Tibial nerve (tissue), 3 donors: ENCODE measurements at regions not wholly inside any gene's neighbourhood (a gene's known extent, or its start where the extent isn't known, plus 50 kb on each side); places are given as distances from the start of the nearest gene placed in this dataset.

Experiments
- POLR2A ChIP-seq, 2 donors: fragments of 450-650 bp; IDR thresholded peaks; one replicate each; pipeline ENCODE4 v1.6.1; 2017; ENCODE audit warnings: antibody characterized with exemption in 2 of 2, mild to moderate bottlenecking in 2 of 2, moderate library complexity in 2 of 2
- TF ChIP-seq, protein P1 (sequence below), 5 experiments: fragments of 200-600 bp in 3 of 5; fragments of 450-650 bp in 2 of 5; sonication (generic) in 3 of 5; IDR thresholded peaks; one replicate each; pipeline ENCODE4 v1.5.1; 2016 to 2019; ENCODE audit warnings: antibody characterized with exemption in 5 of 5, mild to moderate bottlenecking in 3 of 5, moderate library complexity in 2 of 5

DNA sequence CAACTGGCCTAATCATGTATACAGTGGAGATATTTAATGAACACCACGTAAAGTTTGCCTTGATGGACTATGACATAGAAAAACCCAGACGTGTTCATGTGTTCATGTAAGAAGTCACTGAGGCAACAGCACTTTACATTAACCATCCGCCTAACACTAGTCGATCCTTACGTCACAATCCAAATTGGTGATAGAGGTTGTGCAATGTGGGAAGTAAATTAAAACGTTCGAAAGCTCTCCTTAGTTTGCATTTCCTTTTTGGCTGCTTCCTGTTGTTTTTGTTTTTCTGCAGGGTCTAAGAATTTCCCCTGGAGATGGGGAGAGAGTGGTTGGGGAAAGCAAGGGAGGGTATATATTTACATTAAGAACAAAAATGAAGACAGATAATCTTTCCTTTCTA lies 587.5 kb upstream of the ADGRL2 start:
- TF ChIP-seq POLR2A (IDR thresholded peaks at IDR 0.05): no peak
- TF ChIP-seq, protein P1, sequence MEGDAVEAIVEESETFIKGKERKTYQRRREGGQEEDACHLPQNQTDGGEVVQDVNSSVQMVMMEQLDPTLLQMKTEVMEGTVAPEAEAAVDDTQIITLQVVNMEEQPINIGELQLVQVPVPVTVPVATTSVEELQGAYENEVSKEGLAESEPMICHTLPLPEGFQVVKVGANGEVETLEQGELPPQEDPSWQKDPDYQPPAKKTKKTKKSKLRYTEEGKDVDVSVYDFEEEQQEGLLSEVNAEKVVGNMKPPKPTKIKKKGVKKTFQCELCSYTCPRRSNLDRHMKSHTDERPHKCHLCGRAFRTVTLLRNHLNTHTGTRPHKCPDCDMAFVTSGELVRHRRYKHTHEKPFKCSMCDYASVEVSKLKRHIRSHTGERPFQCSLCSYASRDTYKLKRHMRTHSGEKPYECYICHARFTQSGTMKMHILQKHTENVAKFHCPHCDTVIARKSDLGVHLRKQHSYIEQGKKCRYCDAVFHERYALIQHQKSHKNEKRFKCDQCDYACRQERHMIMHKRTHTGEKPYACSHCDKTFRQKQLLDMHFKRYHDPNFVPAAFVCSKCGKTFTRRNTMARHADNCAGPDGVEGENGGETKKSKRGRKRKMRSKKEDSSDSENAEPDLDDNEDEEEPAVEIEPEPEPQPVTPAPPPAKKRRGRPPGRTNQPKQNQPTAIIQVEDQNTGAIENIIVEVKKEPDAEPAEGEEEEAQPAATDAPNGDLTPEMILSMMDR (IDR thresholded peaks at IDR 0.05): no peak
